GM18867 (cell line): ENCODE measurements at regions not wholly inside any gene's neighbourhood (a gene's known extent, or its start where the extent isn't known, plus 50 kb on each side); places are given as distances from the start of the nearest gene placed in this dataset.

Source experiments
- ATAC-seq: cut with Tn5 transposase; IDR thresholded peaks from one replicate; pipeline ENCODE4 v1.9.1; 2021; ENCODE audit warnings: mild to moderate bottlenecking, moderate library complexity; ENCODE audit not compliant: unreplicated experiment

DNA sequence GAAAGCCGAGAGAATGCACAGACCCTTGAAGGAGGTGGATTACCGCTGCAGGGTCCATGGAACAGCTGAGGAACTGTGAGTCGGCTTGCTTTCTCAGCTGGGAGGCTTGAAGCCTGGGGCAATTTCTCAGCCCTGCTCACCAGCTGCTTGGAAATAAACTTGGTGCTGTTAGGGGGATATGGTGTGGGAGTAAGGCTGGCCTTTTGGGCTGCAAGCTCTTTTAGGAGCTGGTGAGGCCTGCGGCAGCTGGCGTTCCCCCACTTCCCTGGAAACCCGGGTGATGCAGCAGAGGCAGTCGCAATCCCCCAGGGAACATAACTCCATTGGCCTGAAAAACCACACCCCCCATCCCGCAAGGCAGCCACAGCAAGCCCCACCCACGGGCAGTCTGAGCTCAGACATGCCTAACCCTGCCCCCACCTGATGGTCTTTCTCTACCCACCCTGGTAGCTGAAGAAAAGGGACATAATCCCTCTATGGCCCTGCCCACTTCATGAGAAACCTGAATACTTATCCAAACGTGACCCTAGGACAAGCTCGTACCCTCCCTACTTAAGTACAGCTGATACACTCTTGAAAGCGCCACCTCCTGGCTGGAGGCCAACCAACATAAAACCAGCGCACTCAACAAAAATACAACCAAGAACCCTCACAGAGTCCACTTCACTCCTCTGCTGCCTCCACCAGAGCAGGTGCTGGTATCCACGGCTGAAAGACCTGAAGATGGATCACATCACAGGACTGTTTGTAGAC is 1995.8 kb downstream of the NCAM2 start:
- no peak for ATAC-seq

DNA sequence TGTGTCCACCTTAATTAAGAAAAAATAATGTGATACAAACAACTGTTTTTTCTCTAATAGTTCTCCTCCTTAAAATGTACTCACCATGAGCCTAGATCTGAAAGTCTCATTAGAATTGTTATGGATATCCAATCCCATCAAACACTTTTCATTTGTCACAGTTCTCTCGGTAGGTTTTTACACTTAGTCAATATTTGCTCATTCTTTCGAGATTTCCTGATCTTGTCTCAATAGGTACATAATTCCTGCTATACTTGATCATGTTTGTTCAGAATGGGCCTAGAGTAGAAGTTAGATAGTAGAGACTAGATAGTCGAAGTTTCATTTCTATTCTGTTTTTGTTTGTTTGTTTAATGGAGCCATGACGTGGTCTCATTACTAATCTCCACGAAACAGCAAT is 2005.7 kb downstream of the NCAM2 start:
- no peak for ATAC-seq

GRCh38 chr21:23008601-23009202 is 2010.5 kb downstream of the NCAM2 start:
- no peak for ATAC-seq

DNA sequence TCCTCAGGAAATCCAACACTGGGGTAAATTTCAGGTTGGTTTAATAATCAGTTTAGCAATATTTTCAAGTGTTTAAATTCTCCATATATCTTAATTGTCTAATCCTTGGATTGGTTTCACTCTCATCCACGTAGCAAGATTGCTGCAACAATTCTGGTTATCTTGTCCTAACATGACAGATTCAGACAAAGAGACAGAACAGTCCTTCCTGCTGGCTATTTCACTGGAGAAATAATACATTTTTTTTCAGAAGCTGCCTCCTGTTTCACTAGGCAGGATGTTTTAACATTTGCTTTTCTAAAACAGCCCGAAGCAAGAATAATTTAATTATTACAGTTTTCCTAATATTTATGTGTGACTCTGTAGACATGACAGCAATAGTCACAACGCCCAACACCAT is 2011.2 kb downstream of the NCAM2 start:
- ATAC-seq, result no peak

GRCh38 chr21:23014021-23014420 is 2015.8 kb downstream of the NCAM2 start:
- ATAC-seq, result no peak

DNA sequence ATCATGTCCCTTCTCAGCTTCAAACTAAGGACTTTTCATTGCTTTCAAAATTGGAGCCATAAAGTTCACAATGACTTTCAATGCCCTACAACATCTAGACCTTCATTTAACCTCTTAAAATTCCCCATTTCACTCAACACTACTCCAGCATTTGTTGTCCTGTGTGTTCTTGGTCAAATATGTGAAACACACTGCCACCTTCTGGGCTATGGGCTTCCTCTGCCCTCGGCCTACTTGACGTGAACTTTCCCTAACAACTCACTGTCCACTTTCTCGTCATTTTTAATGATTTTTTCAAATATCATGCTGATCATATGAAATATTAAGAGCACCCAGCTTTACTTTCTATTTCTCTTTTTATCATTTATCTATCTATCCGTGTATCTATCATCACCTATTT is 2018.4 kb downstream of the NCAM2 start:
- ATAC-seq, result no peak

- ATAC-seq, result no peak
Measured at GRCh38 chr21:23017989-23018388, 2019.8 kb downstream of the NCAM2 start.

DNA sequence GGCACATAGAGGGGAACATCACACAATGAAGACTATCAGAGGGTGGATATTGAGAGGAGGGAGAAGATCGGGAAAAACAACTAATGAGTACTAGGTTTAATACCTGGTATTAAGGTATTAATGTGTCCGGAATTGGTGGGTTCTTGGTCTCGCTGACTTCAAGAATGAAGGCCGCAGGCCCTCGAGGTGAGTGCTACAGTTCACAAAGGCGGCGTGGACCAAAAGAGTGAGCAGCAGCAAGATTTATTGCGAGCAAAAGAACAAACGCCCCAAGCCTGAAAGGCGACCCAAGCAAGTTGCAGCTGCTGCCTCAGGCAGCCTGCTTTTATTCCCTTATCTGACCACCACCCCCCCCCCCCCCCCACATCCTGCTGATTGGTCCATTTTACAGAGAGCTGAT is 2022.8 kb downstream of the NCAM2 start:
- no peak for ATAC-seq

GRCh38 chr21:23021481-23021880 is 2023.3 kb downstream of the NCAM2 start:
- no peak for ATAC-seq

- no peak for ATAC-seq
Measured at GRCh38 chr21:23026878-23027277, 2028.7 kb downstream of the NCAM2 start.

DNA sequence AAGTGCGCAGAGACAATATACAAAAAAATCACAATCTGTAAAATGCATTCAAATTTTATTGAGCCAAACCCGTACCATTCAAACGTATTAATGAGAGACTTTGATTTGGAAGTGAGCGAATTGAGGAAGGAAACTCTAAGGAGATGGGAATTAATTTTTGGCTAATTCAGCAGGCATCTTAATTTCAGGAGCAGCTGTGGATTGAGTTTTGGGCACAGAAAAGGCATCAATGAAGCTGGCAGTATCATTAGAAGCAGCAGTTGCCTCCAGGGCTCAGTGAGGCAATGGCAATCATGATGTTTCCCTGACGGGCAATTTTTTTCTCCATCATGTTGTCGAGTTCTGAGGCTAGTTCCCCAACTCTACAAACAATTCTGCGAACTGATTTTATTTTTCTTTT is 2041.6 kb downstream of the NCAM2 start:
- no peak for ATAC-seq

DNA sequence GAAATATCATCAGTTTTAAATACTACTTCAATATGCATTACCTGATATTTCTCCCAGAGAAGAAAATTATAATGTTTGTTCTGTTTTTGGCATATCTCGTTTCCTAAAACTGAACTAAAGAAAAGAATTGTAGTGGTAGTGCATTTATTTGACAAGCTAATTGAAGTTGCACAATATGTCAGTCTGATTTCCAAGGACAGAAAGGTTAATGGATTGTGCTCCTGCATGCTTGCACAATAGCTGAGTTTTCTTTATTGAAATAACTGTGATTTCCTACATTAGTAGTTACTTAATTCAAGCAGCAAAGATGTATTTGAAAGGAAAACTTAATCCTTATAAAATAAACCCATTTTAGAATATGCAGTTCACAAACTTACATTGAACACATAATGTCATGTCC is 2047.7 kb downstream of the NCAM2 start:
- no peak for ATAC-seq

DNA sequence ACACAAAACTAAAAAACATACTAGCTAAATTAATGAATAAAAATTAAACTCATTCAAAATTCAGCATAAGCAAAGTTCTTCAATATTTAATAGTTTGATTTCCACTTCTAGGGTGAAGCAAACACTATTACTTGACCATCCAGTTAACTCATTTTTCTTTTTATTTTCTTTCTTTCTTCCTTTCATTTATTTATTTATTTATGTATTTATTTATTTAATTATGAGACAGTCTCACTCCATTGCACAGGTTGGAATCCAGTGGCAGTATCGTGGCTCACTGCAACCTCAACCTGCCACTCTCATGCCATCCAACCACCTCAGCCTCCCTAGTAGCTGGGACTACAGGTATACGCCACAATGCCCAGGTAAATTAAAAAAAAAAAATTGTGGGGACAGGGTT is 2069.5 kb downstream of the NCAM2 start:
- no peak for ATAC-seq

GRCh38 chr21:23083242-23083641 is 2085.0 kb downstream of the NCAM2 start:
- no peak for ATAC-seq

DNA sequence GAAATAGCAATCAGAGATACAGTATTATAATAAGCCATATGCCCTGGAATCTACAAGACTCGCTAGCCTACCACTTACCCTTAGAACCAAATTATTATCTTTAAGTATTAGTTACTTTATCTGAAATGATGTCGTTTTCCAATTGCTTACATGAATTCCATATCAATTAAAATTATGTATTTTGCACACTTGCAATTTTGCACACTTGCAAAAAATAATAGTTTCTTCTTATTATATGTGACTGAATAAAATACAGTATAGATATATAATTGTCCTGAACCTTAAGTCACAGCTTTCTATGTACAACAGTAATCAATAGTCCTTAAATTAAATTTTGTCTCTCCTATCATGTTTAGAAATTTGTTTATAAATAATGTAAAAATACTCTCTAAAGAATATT is 2095.1 kb downstream of the NCAM2 start:
- no peak for ATAC-seq

- ATAC-seq, result no peak
Measured at GRCh38 chr21:23099185-23099584, 2101.0 kb downstream of the NCAM2 start.

- no peak for ATAC-seq
Measured at GRCh38 chr21:23101111-23101510, 2102.9 kb downstream of the NCAM2 start.

DNA sequence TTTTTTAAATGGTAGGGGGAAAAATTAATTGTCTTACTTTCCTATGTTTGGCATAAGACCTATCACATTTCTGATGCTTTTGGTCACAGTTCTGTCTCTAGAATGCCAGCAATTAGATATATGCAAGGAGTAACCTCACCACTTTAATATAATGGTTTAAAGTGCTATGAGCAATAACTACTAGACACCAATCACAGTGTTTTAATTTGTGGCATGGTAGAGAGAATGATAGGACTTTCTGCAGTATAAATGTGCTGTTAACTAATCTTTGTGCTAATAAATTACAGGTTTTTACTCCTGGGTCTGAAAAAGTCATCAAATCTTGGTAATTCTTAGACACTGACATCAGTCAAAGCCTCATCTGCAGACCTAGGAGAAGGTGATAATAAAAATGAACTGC is 2110.3 kb downstream of the NCAM2 start:
- ATAC-seq, result no peak

- no peak for ATAC-seq
Measured at GRCh38 chr21:23111070-23111600, 2112.9 kb downstream of the NCAM2 start.

DNA sequence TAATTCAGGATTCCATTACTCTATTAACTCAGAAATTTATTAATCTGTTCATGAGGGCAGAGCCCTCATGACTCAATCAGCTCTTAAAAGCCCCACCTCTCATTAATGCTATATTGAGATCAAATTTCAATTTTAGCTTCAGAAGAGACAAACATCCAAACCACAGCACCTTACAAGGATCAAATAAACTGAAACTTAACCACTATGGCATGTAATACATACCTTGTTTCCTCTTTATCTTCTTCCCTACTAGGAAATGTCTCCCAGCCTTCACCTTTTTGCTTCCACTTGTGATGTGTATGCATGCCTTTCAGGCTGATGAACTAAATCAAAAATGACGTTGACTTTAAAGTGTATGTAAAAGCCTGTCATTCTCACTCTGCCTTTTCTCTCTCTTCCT is 2121.3 kb downstream of the NCAM2 start:
- no peak for ATAC-seq

GRCh38 chr21:23127973-23128372 is 2129.8 kb downstream of the NCAM2 start:
- ATAC-seq, result no peak

DNA sequence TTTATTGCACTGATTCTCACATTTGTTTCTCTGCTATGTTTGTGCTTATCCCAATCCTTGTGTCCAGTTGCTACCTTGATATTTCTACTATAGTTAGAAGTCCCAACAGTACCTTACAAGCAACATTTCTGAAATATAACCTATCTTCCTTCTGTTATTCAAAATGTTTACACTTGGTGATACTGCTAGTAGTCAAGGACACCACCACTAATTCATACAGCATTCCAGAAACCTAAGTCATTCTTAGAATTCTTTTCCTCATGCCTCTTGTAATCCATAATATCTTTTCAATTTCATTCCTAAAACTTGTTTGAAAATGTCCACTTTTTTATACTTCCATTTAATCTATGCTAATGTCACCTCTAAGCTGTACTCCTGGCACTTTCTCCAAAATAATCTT is 2132.1 kb downstream of the NCAM2 start:
- ATAC-seq, result no peak

GRCh38 chr21:23131177-23131576 is 2133.0 kb downstream of the NCAM2 start:
- no peak for ATAC-seq
